NCI-H1436 (cell line): ENCODE measurements at regions not wholly inside any gene's neighbourhood (a gene's known extent, or its start where the extent isn't known, plus 50 kb on each side); places are given as distances from the start of the nearest gene placed in this dataset.
"Not testable (repeated sequence)": the region's sequence is repeated elsewhere in the genome, so short reads cannot be mapped to it uniquely, and the experiment has no call there.

Experiments used
- DNase-seq: peaks from one replicate; lab custom pipeline; 2025; lab: John Stamatoyannopoulos, UW

- no peak for DNase-seq
Measured at GRCh38 chr9:129435291-129435690, 185.6 kb downstream of the C9orf50 start.

- no peak for DNase-seq
Measured at GRCh38 chr9:129434187-129434586, 186.7 kb downstream of the C9orf50 start.

GRCh38 chr9:129432297-129433154, 188.4 kb downstream of the C9orf50 start:
- DNase-seq: no peak

GRCh38 chr9:129430940-129431643, 189.8 kb downstream of the C9orf50 start:
- no peak for DNase-seq

- DNase-seq: no peak
Measured at GRCh38 chr9:129428864-129429577, 191.9 kb downstream of the C9orf50 start.

GRCh38 chr9:129427149-129427548, 193.8 kb downstream of the C9orf50 start:
- no peak for DNase-seq

GRCh38 chr9:129423755-129424154, 197.1 kb downstream of the C9orf50 start:
- DNase-seq: not testable (repeated sequence)

GRCh38 chr9:129423216-129423615, 197.7 kb downstream of the C9orf50 start:
- DNase-seq: no peak

- DNase-seq: no peak
Measured at GRCh38 chr9:129422843-129423192, 198.1 kb downstream of the C9orf50 start.

GRCh38 chr9:129422032-129422842, 198.7 kb downstream of the C9orf50 start:
- no peak for DNase-seq

GRCh38 chr9:129421371-129421770, 199.5 kb downstream of the C9orf50 start:
- DNase-seq: no peak

GRCh38 chr9:129420721-129421120, 200.2 kb downstream of the C9orf50 start:
- DNase-seq: no peak

- no peak for DNase-seq
Measured at GRCh38 chr9:129419382-129419899, 201.5 kb downstream of the C9orf50 start.

- no peak for DNase-seq
Measured at GRCh38 chr9:129418451-129418850, 202.4 kb downstream of the C9orf50 start.

- no peak for DNase-seq
Measured at GRCh38 chr9:129416821-129417539, 203.9 kb downstream of the C9orf50 start.

- DNase-seq: no peak
Measured at GRCh38 chr9:129415942-129416651, 204.8 kb downstream of the C9orf50 start.

- no peak for DNase-seq
Measured at GRCh38 chr9:129414993-129415941, 205.6 kb downstream of the C9orf50 start.

GRCh38 chr9:129414377-129414992, 206.4 kb downstream of the C9orf50 start:
- no peak for DNase-seq
